SK-N-SH (cell line): ENCODE measurements at regions not wholly inside any gene's neighbourhood (a gene's known extent, or its start where the extent isn't known, plus 50 kb on each side); places are given as distances from the start of the nearest gene placed in this dataset.

Source experiments
- CTCF ChIA-PET: fragments of 300-600, 350-600 bp; formaldehyde crosslinking; extraction: SDS; loops from one replicate; lab custom pipeline; 2021; lab: Yijun Ruan, JAX
- POLR2A ChIA-PET: fragments of 350-600 bp; sonication (Branson Sonifier 250); formaldehyde crosslinking; extraction: SDS; loops from one replicate; lab custom pipeline; 2020; ENCODE audit warnings: antibody characterized with exemption, inconsistent platforms; lab: Yijun Ruan, JAX
- DNase-seq: peaks from one replicate; pipeline ENCODE4 v3.0.0; 2012
- H2AFZ ChIP-seq: fragments of 200-600 bp; sonication (generic); 2 replicates; pipeline ENCODE4 v1.8.1; 2016; ENCODE audit warnings: antibody characterized with exemption, mild to moderate bottlenecking, low read depth
- H3F3A ChIP-seq: fragments of 200-600 bp; sonication (generic); replicated peaks from 2 replicates; pipeline ENCODE3; 2016; ENCODE audit warnings: antibody characterized with exemption, mild to moderate bottlenecking; ENCODE audit not compliant: insufficient read depth
- H3K27ac ChIP-seq, 2 experiments: fragments of 200-500 bp in 1 of 2; fragments of 200-600 bp in 1 of 2; sonication (Bioruptor generic) in 1 of 2; sonication (generic), shearing (Covaris generic) in 1 of 2; 2 replicates each; pipeline versions ENCODE4 v1.5.1 to v1.6.1; 2014 to 2016; ENCODE audit warnings: low read depth in 2 of 2, inconsistent platforms in 1 of 2, low read length in 1 of 2, mild to moderate bottlenecking in 1 of 2, mixed read lengths in 1 of 2
- H3K27me3 ChIP-seq: fragments of 200-600 bp; sonication (generic), shearing (Covaris generic); 2 replicates; pipeline ENCODE4 v1.6.1; 2016; ENCODE audit warnings: mixed run types; ENCODE audit not compliant: insufficient read depth
- H3K36me3 ChIP-seq, 2 experiments: fragments of 200-500 bp in 1 of 2; fragments of 200-600 bp in 1 of 2; sonication (Bioruptor generic) in 1 of 2; sonication (generic) in 1 of 2; replicated peaks in 1 of 2; 2 replicates each; pipeline versions ENCODE3 to v1.5.1; 2014 to 2016; ENCODE audit warnings: low read length in 1 of 2, mild to moderate bottlenecking in 1 of 2; ENCODE audit not compliant: insufficient read depth in 2 of 2, control insufficient read depth in 1 of 2
- H3K4me1 ChIP-seq, 2 experiments: fragments of 200-500 bp in 1 of 2; fragments of 200-600 bp in 1 of 2; sonication (Bioruptor generic) in 1 of 2; sonication (generic), shearing (Covaris generic) in 1 of 2; 2 replicates each; pipeline versions ENCODE4 v1.5.1 to v1.6.1; 2014 to 2016; ENCODE audit warnings: low read depth in 1 of 2, low read length in 1 of 2, mixed run types in 1 of 2; ENCODE audit not compliant: insufficient read depth in 2 of 2, control insufficient read depth in 1 of 2
- H3K4me2 ChIP-seq: fragments of 200-600 bp; sonication (generic), shearing (Covaris generic); 2 replicates; pipeline ENCODE4 v1.6.1; 2017; ENCODE audit warnings: mixed run types
- H3K4me3 ChIP-seq, 2 experiments: fragments of 200-500 bp in 1 of 2; fragments of 200-600 bp in 1 of 2; sonication (Bioruptor generic) in 1 of 2; sonication (generic), shearing (Covaris generic) in 1 of 2; 2 replicates each; pipeline versions ENCODE4 v1.5.1 to v1.8.1; 2014 to 2016; ENCODE audit warnings: low read depth in 2 of 2, inconsistent platforms in 1 of 2, low read length in 1 of 2, mild to moderate bottlenecking in 1 of 2, mixed read lengths in 1 of 2, moderate library complexity in 1 of 2
- H3K79me2 ChIP-seq: fragments of 200-600 bp; sonication (generic); 2 replicates; pipeline ENCODE4 v1.8.1; 2017; ENCODE audit warnings: mild to moderate bottlenecking; ENCODE audit not compliant: insufficient read depth
- H3K9ac ChIP-seq: fragments of 200-600 bp; sonication (generic); 2 replicates; pipeline ENCODE4 v1.6.1; 2017; ENCODE audit warnings: mixed run types
- H3K9me2 ChIP-seq: fragments of 200-600 bp; sonication (generic); 2 replicates; pipeline ENCODE4 v1.6.1; 2017; ENCODE audit warnings: mixed run types
- H3K9me3 ChIP-seq: fragments of 200-600 bp; sonication (generic); 2 replicates; pipeline ENCODE4 v1.6.1; 2017; ENCODE audit warnings: mixed run types, mild to moderate bottlenecking, moderate library complexity
- H4K20me1 ChIP-seq: fragments of 200-600 bp; sonication (generic); 2 replicates; pipeline ENCODE4 v1.6.1; 2017; ENCODE audit warnings: mild to moderate bottlenecking, mixed run types; ENCODE audit not compliant: insufficient read depth
- CHD2 ChIP-seq: fragments of 150-350 bp; IDR thresholded peaks from 2 replicates; pipeline ENCODE4 v1.6.1; 2018; ENCODE audit warnings: low read length; ENCODE audit not compliant: partially characterized antibody
- CTCF ChIP-seq: fragments of 200-600 bp; sonication (generic); IDR thresholded peaks from 2 replicates; pipeline ENCODE4 v1.6.1; 2017; ENCODE audit warnings: antibody characterized with exemption, mild to moderate bottlenecking, moderate library complexity
- EP300 ChIP-seq, 2 experiments: IDR thresholded peaks; 2 replicates each; pipeline versions ENCODE4 v1.4.0 to v1.6.1; 2012; ENCODE audit warnings: borderline replicate concordance in 1 of 2, low read depth in 1 of 2, low read length in 1 of 2
- EZH2phosphoT487 ChIP-seq: fragments of 200-600 bp; sonication (generic); IDR thresholded peaks from 2 replicates; pipeline ENCODE4 v1.6.1; 2017; ENCODE audit warnings: low read depth, mixed run types, mild to moderate bottlenecking, antibody characterized with exemption, moderate library complexity, borderline replicate concordance
- GABPA ChIP-seq: IDR thresholded peaks from 2 replicates; pipeline ENCODE4 v1.4.0; 2012; ENCODE audit warnings: low read depth, mild to moderate bottlenecking
- JUND ChIP-seq: IDR thresholded peaks from 2 replicates; pipeline ENCODE4 v1.4.0; 2012
- NFIC ChIP-seq: IDR thresholded peaks from 2 replicates; pipeline ENCODE4 v1.4.0; 2012; ENCODE audit warnings: borderline replicate concordance
- PBX3 ChIP-seq: IDR thresholded peaks from 2 replicates; pipeline ENCODE4; 2012
- POLR2AphosphoS5 ChIP-seq: IDR thresholded peaks from 2 replicates; pipeline ENCODE4 v1.6.1; 2012; ENCODE audit warnings: low read depth, low read length
- RAD21 ChIP-seq: IDR thresholded peaks from 2 replicates; pipeline ENCODE4 v1.6.1; 2012; ENCODE audit warnings: mild to moderate bottlenecking, low read length
- REST ChIP-seq: IDR thresholded peaks from 2 replicates; pipeline ENCODE4 v1.6.1; 2012; ENCODE audit warnings: mild to moderate bottlenecking, low read depth, low read length, moderate library complexity
- TCF12 ChIP-seq: IDR thresholded peaks from 2 replicates; pipeline ENCODE4 v1.4.0; 2012
- TEAD4 ChIP-seq: IDR thresholded peaks from 2 replicates; pipeline ENCODE4 v1.4.0; 2012; ENCODE audit warnings: mild to moderate bottlenecking, borderline replicate concordance; ENCODE audit not compliant: insufficient read depth
- USF1 ChIP-seq: IDR thresholded peaks from 2 replicates; pipeline ENCODE4 v1.4.0; 2012; ENCODE audit warnings: low read depth, borderline replicate concordance
- YY1 ChIP-seq: IDR thresholded peaks from 2 replicates; pipeline ENCODE4 v1.4.0; 2012; ENCODE audit warnings: low read depth, mild to moderate bottlenecking
- WGBS: methylation state at CpG from one replicate; pipeline ENCODE4 v1.1.6; 2017; ENCODE audit warnings: low lambda C conversion rate; 5-methylcytosine and 5-hydroxymethylcytosine counted together

GRCh38 chr7:21094589-21094988 is 307.9 kb upstream of the SP8 start:
- no peaks in the 10 kb centered on the region for H3K9me2 ChIP-seq
- no peak for DNase-seq
- H3F3A ChIP-seq, result no peaks in the 10 kb centered on the region
- CTCF ChIA-PET, result interaction anchor here (1.4 kb wide), 1 partner anchor 317 kb away, joined by 3 read pairs; no protein-coding TSS in a partner anchor
- H3K9me3 ChIP-seq, result no peaks in the 10 kb centered on the region
- no peak overlapping the region for H3K9ac ChIP-seq
- no peaks in the 10 kb centered on the region for H3K36me3 ChIP-seq
- H3K27ac ChIP-seq, result no peak overlapping the region
- no peak overlapping the region for H3K4me3 ChIP-seq
- H2AFZ ChIP-seq, result no peak overlapping the region
- H3K4me2 ChIP-seq, result no peak overlapping the region
- H3K27me3 ChIP-seq, result no peaks in the 10 kb centered on the region
- H3K4me1 ChIP-seq, result no peaks in the 10 kb centered on the region
- no peak for TF ChIP-seq REST
- no peak for TF ChIP-seq JUND
- TF ChIP-seq TCF12, result no peak
- TF ChIP-seq RAD21, result no peak
- no peak for TF ChIP-seq CHD2
- no peak for TF ChIP-seq NFIC
- no peak for TF ChIP-seq GABPA
- no peak for TF ChIP-seq USF1
- TF ChIP-seq CTCF, result no peak
- TF ChIP-seq POLR2AphosphoS5, result no peak
- TF ChIP-seq, all 33 proteins: peak for 0
- Histone ChIP-seq H3K79me2 (no peaks in the 10 kb centered on the region), H4K20me1 (no peaks in the 10 kb centered on the region)
- POLR2A ChIA-PET, result no interaction called here

- WGBS, result 0% methylated on average over 1 of the region's 1 CpG
- CTCF ChIA-PET, result no interaction called here
- Histone ChIP-seq H3K9me2 (no peaks in the 10 kb centered on the region), H3K9me3 (no peaks in the 10 kb centered on the region), H3K4me3 (no peak overlapping the region), H3K4me1 (no peaks in the 10 kb centered on the region), H3K9ac (no peak overlapping the region), H3F3A (no peaks in the 10 kb centered on the region), H3K27me3 (no peaks in the 10 kb centered on the region), H3K36me3 (no peaks in the 10 kb centered on the region), H4K20me1 (no peaks in the 10 kb centered on the region), H3K27ac (no peak overlapping the region), H3K4me2 (no peak overlapping the region), H3K79me2 (no peaks in the 10 kb centered on the region), H2AFZ (no peak overlapping the region)
- POLR2A ChIA-PET, result interaction anchor here (0.6 kb wide), 1 partner anchor 1860 kb away, joined by 3 read pairs; no protein-coding TSS in a partner anchor
- no peak for DNase-seq
- TF ChIP-seq REST (no peak), CHD2 (no peak), EZH2phosphoT487 (no peak), EP300 (IDR thresholded peaks at IDR 0.05; ENCODE audit: borderline replicate concordance in 1 of 2, low read depth in 1 of 2, low read length in 1 of 2) (no peak), PBX3 (no peak), TCF12 (no peak), YY1 (no peak), TEAD4 (no peak)
These were observed 312.7 kb upstream of the SP8 start for GRCh38 chr7:21099432-21099831.
